ENCODE measurements at regions not wholly inside any gene's neighbourhood (a gene's known extent, or its start where the extent isn't known, plus 50 kb on each side); places are given as distances from the start of the nearest gene placed in this dataset.
"Not testable (repeated sequence)": the region's sequence is repeated elsewhere in the genome, so short reads cannot be mapped to it uniquely, and the experiment has no call there.

GRCh38 chr5:57950616-57951228, 468.1 kb upstream of the ACTBL2 start:
- DNase-seq (ENCODE audit: low read depth in 2 of 2), result no peak

- DNase-seq (ENCODE audit: low read depth in 2 of 2), result no peak
Observed at GRCh38 chr5:57948091-57948490, 465.5 kb upstream of the ACTBL2 start.

GRCh38 chr5:57947181-57947580, 464.6 kb upstream of the ACTBL2 start:
- DNase-seq (ENCODE audit: low read depth in 2 of 2), result no peak

- DNase-seq (ENCODE audit: low read depth in 2 of 2), result no peak
Observed at GRCh38 chr5:57940879-57941278, 458.3 kb upstream of the ACTBL2 start.

- no peak for DNase-seq (ENCODE audit: low read depth in 2 of 2)
Observed at GRCh38 chr5:57940236-57940635, 457.6 kb upstream of the ACTBL2 start.

- DNase-seq (ENCODE audit: low read depth in 2 of 2), result no peak
Observed at GRCh38 chr5:57939771-57940170, 457.2 kb upstream of the ACTBL2 start.

GRCh38 chr5:57939335-57939734, 456.7 kb upstream of the ACTBL2 start:
- DNase-seq (ENCODE audit: low read depth in 2 of 2), result no peak

- no peak for DNase-seq (ENCODE audit: low read depth in 2 of 2)
Observed at GRCh38 chr5:57938174-57938557, 455.6 kb upstream of the ACTBL2 start.

- no peak for DNase-seq (ENCODE audit: low read depth in 2 of 2)
Observed at GRCh38 chr5:57937501-57938173, 455.0 kb upstream of the ACTBL2 start.

- DNase-seq (ENCODE audit: low read depth in 2 of 2), result no peak
Observed at GRCh38 chr5:57937025-57937424, 454.4 kb upstream of the ACTBL2 start.

- no peak for DNase-seq (ENCODE audit: low read depth in 2 of 2)
Observed at GRCh38 chr5:57932761-57933160, 450.1 kb upstream of the ACTBL2 start.

- DNase-seq (ENCODE audit: low read depth in 2 of 2), result no peak
Observed at GRCh38 chr5:57931807-57932206, 449.2 kb upstream of the ACTBL2 start.

- no peak for DNase-seq (ENCODE audit: low read depth in 2 of 2)
Observed at GRCh38 chr5:57931352-57931751, 448.7 kb upstream of the ACTBL2 start.

GRCh38 chr5:57929271-57929670, 446.7 kb upstream of the ACTBL2 start:
- DNase-seq (ENCODE audit: low read depth in 2 of 2), result no peak

GRCh38 chr5:57923094-57923493, 440.5 kb upstream of the ACTBL2 start:
- DNase-seq (ENCODE audit: low read depth in 2 of 2), result not testable (repeated sequence)

GRCh38 chr5:57917004-57917403, 434.4 kb upstream of the ACTBL2 start:
- DNase-seq (ENCODE audit: low read depth in 2 of 2), result no peak

- DNase-seq (ENCODE audit: low read depth in 2 of 2), result no peak
Observed at GRCh38 chr5:57915536-57915935, 432.9 kb upstream of the ACTBL2 start.

- no peak for DNase-seq (ENCODE audit: low read depth in 2 of 2)
Observed at GRCh38 chr5:57911438-57911837, 428.8 kb upstream of the ACTBL2 start.

- DNase-seq (ENCODE audit: low read depth in 2 of 2), result no peak
Observed at GRCh38 chr5:57906671-57907070, 424.1 kb upstream of the ACTBL2 start.

- no peak for DNase-seq (ENCODE audit: low read depth in 2 of 2)
Observed at GRCh38 chr5:57903458-57903857, 420.8 kb upstream of the ACTBL2 start.

- no peak for DNase-seq (ENCODE audit: low read depth in 2 of 2)
Observed at GRCh38 chr5:57902095-57902494, 419.5 kb upstream of the ACTBL2 start.

GRCh38 chr5:57900381-57900944, 417.9 kb upstream of the ACTBL2 start:
- DNase-seq (ENCODE audit: low read depth in 2 of 2), result no peak

GRCh38 chr5:57896576-57896975, 414.0 kb upstream of the ACTBL2 start:
- no peak for DNase-seq (ENCODE audit: low read depth in 2 of 2)
